SU-DHL-6 (cell line): ENCODE measurements at regions not wholly inside any gene's neighbourhood (a gene's known extent, or its start where the extent isn't known, plus 50 kb on each side); places are given as distances from the start of the nearest gene placed in this dataset.

Source experiments
- H2AFZ ChIP-seq: fragments of 200-600 bp; sonication (generic); 2 replicates; pipeline ENCODE4 v1.6.1; 2014; ENCODE audit warnings: low read depth, mild to moderate bottlenecking, moderate library complexity, mixed read lengths, antibody characterized with exemption, low read length; ENCODE audit not compliant: severe bottlenecking
- H3F3A ChIP-seq: fragments of 200-600 bp; shearing (Covaris generic); 2 replicates; pipeline ENCODE4 v1.6.0; 2016; ENCODE audit warnings: antibody characterized with exemption, mild to moderate bottlenecking; ENCODE audit not compliant: insufficient read depth
- H3K27ac ChIP-seq: fragments of 200-600 bp; sonication (generic); 2 replicates; pipeline ENCODE4 v1.5.1; 2016; ENCODE audit warnings: low read depth, mild to moderate bottlenecking, low read length, moderate library complexity, mixed read lengths
- H3K27me3 ChIP-seq: fragments of 200-600 bp; sonication (generic), shearing (Covaris generic); 2 replicates; pipeline ENCODE4 v1.6.0; 2014; ENCODE audit warnings: mild to moderate bottlenecking, low read length
- H3K36me3 ChIP-seq: fragments of 200-600 bp; sonication (generic); 2 replicates; pipeline ENCODE4 v1.6.1; 2014; ENCODE audit warnings: mild to moderate bottlenecking, low read length, mixed read lengths
- H3K4me2 ChIP-seq: fragments of 300-600, 200-600 bp; shearing (Covaris generic), sonication (generic); 2 replicates; pipeline ENCODE4 v1.6.0; 2014; ENCODE audit warnings: low read length, low read depth, mild to moderate bottlenecking; ENCODE audit not compliant: poor library complexity, severe bottlenecking
- H3K4me3 ChIP-seq: fragments of 200-600 bp; sonication (generic); 2 replicates; pipeline ENCODE4 v1.5.1; 2014; ENCODE audit warnings: antibody characterized with exemption, low read length, mild to moderate bottlenecking, mixed read lengths; ENCODE audit not compliant: insufficient read depth, poor library complexity, severe bottlenecking
- H3K79me2 ChIP-seq: fragments of 200-600 bp; sonication (generic); 2 replicates; pipeline ENCODE4 v1.6.1; 2014; ENCODE audit warnings: mild to moderate bottlenecking, low read length, moderate library complexity; ENCODE audit not compliant: insufficient read depth
- H3K9ac ChIP-seq: fragments of 200-600 bp; sonication (generic); 2 replicates; pipeline ENCODE4 v1.7.0; 2014; ENCODE audit warnings: mild to moderate bottlenecking, low read length
- H3K9me2 ChIP-seq: fragments of 200-600 bp; sonication (generic); replicated peaks from 2 replicates; pipeline ENCODE4 v1.6.1; 2014; ENCODE audit warnings: low read length; ENCODE audit not compliant: insufficient read depth
- H3K9me3 ChIP-seq: fragments of 200-600 bp; sonication (generic); 2 replicates; pipeline ENCODE4 v1.6.1; 2014; ENCODE audit warnings: low read length, mixed read lengths; ENCODE audit not compliant: insufficient read depth
- H4K20me1 ChIP-seq: fragments of 200-600 bp; sonication (generic); 2 replicates; pipeline ENCODE4 v1.6.1; 2014; ENCODE audit warnings: low read depth, mild to moderate bottlenecking, antibody characterized with exemption, low read length, moderate library complexity, mixed read lengths
- CTCF ChIP-seq: fragments of 200-600 bp; sonication (generic); IDR thresholded peaks from one replicate; pipeline ENCODE4 v1.5.1; 2017; ENCODE audit warnings: antibody characterized with exemption, mild to moderate bottlenecking, low read length, moderate library complexity; ENCODE audit not compliant: insufficient read depth, poor library complexity, severe bottlenecking
- EZH2phosphoT487 ChIP-seq: fragments of 200-600 bp; sonication (generic), shearing (Covaris generic); conservative IDR thresholded peaks from 2 replicates; pipeline ENCODE4 v1.6.1; 2018; ENCODE audit warnings: mild to moderate bottlenecking, antibody characterized with exemption, low read length, moderate library complexity, mixed read lengths

DNA sequence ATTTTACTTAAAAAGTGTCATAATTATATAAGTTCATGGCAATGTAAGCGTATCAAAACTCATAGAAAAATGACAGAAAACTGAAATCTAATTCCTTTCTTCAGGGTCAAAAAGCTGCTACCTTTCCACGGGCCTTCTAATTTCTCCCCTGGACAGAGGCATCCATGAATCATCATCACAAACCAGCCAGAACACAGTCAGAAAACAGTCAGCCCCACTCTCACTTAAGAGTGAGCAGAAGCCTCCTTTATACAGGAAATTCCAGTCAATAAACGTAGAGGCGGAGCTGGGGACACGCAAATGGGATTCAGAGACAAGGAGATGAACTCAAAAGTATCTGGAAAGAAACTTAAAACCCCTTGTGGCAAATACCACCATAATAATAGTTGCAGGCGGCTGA is 54.2 kb upstream of the ABCC4 start:
- Histone ChIP-seq H3K9ac (no peak overlapping the region), H3K79me2 (no peaks in the 10 kb centered on the region), H4K20me1 (no peaks in the 10 kb centered on the region), H3K27ac (no peak overlapping the region), H3K27me3 (no peaks in the 10 kb centered on the region), H3K9me3 (no peaks in the 10 kb centered on the region), H3K4me2 (no peak overlapping the region), H3K9me2 (no peaks in the 10 kb centered on the region), H3K36me3 (no peaks in the 10 kb centered on the region), H2AFZ (no peak overlapping the region), H3F3A (no peaks in the 10 kb centered on the region), H3K4me3 (no peak overlapping the region)
- no peak for TF ChIP-seq EZH2phosphoT487
- TF ChIP-seq CTCF = no peak

GRCh38 chr13:95356916-95357315 is 55.7 kb upstream of the ABCC4 start:
- Histone ChIP-seq H3K27me3 (no peaks in the 10 kb centered on the region), H3K27ac (no peak overlapping the region), H3K9me2 (no peaks in the 10 kb centered on the region), H3K4me3 (no peak overlapping the region), H2AFZ (no peak overlapping the region), H3K36me3 (no peaks in the 10 kb centered on the region), H3K79me2 (no peaks in the 10 kb centered on the region), H3K9ac (no peak overlapping the region), H3F3A (no peaks in the 10 kb centered on the region), H4K20me1 (no peaks in the 10 kb centered on the region), H3K9me3 (no peaks in the 10 kb centered on the region), H3K4me2 (no peak overlapping the region)
- TF ChIP-seq CTCF = no peak
- TF ChIP-seq EZH2phosphoT487 = no peak

- no peaks in the 10 kb centered on the region for H3K9me3 ChIP-seq
- H3K79me2 ChIP-seq = no peaks in the 10 kb centered on the region
- no peak overlapping the region for H3K4me3 ChIP-seq
- no peaks in the 10 kb centered on the region for H3F3A ChIP-seq
- H3K36me3 ChIP-seq = no peaks in the 10 kb centered on the region
- no peaks in the 10 kb centered on the region for H3K27me3 ChIP-seq
- H3K9ac ChIP-seq = no peak overlapping the region
- H3K9me2 ChIP-seq = no peaks in the 10 kb centered on the region
- H3K4me2 ChIP-seq = no peak overlapping the region
- no peak overlapping the region for H3K27ac ChIP-seq
- TF ChIP-seq CTCF (no peak), EZH2phosphoT487 (no peak)
- no peaks in the 10 kb centered on the region for H4K20me1 ChIP-seq
- H2AFZ ChIP-seq = no peak overlapping the region
Measured at GRCh38 chr13:95357875-95358274, 56.6 kb upstream of the ABCC4 start.

- Histone ChIP-seq H3K9me2 (no peaks in the 10 kb centered on the region), H3K9ac (no peak overlapping the region), H3K4me2 (no peak overlapping the region), H2AFZ (no peak overlapping the region), H3K27ac (no peak overlapping the region), H4K20me1 (no peaks in the 10 kb centered on the region), H3K4me3 (no peak overlapping the region), H3K36me3 (no peaks in the 10 kb centered on the region), H3F3A (no peaks in the 10 kb centered on the region), H3K27me3 (no peaks in the 10 kb centered on the region), H3K79me2 (no peaks in the 10 kb centered on the region), H3K9me3 (no peaks in the 10 kb centered on the region)
- no peak for TF ChIP-seq EZH2phosphoT487
- no peak for TF ChIP-seq CTCF
Measured at GRCh38 chr13:95360052-95360451, 58.8 kb upstream of the ABCC4 start.
